NCI-H82 treated with DMSO at 0.1 percent for 48 hours (cell line): ENCODE measurements at regions not wholly inside any gene's neighbourhood (a gene's known extent, or its start where the extent isn't known, plus 50 kb on each side); places are given as distances from the start of the nearest gene placed in this dataset.

Experiments used
- DNase-seq: peaks from one replicate; lab custom pipeline; 2025; ENCODE audit not compliant: unreplicated experiment; lab: John Stamatoyannopoulos, UW

DNA sequence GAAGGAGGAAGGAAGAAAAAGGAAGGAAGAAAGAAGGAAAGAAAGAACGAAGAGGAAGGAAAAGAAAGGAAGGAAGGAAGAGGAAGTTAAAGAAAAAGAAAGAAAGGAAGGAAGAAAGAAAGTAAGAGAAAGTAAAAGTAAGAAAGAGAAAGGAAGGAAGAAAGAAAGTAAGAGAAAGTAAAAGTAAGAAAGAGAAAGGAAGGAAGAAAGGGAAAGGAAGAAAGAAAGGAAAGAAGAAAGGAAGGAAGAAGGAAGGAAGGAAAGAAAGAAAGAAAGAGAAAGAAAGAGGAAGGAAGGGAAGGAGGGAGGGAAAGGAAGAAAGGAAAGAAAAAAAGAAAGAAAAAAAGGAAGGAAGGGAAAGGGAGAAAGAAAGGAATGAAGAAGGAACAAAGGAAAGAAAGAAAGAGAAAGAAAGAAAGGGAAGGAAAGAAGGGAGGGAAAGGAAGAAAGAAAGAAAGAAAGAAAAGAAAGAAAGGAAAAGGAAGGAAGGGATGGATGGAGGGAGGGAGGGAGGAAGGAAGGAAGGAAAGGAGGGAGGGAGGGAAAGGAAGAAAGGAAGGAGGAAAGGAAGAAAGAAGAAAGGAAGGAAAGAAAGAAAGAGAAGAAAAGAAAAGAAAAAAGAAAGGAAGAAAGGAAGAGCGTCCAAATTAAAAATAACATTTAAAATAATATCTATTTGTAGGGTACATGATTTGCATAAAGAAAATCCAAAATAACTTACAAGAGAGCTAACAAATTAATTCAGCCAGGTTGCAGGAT lies 827.9 kb downstream of the TSN start:
- no peak for DNase-seq

DNA sequence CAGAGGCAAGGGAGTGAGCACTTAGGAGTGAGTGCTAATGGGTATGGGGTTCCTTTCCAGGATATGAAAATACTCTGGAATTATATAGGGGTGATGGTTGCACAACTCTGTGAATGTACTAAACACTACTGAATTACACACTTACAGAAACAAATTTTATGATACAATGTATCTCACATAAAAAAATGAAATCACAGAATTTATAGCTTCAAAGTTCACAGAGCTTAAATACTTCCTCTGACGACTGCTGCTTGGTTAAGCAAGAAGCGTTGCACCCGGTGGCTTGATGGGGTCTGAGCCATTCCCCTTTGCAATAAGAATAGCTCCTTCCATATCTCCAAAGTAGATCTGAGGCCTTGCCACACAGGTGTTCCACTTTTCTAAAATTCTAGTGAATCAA lies 835.1 kb downstream of the TSN start:
- no peak for DNase-seq

DNA sequence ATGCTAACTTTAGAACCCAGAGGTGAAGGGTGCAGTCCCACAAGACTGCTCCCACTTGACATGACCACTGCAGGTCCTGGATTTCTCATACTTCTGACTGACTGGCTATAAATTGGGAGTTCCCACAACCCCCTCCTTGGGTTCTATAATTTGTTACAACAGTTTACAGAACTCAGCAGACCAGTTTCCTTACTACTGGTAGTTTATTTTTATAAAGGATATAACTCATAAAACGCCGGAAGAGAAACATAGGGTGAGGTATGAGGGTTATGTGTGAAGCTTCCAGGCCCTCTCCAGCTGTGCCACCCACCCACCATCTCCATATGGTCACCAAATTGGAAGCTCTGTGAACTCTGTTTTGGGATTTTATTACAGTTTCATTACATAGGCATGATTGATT lies 839.6 kb downstream of the TSN start:
- DNase-seq = no peak

DNA sequence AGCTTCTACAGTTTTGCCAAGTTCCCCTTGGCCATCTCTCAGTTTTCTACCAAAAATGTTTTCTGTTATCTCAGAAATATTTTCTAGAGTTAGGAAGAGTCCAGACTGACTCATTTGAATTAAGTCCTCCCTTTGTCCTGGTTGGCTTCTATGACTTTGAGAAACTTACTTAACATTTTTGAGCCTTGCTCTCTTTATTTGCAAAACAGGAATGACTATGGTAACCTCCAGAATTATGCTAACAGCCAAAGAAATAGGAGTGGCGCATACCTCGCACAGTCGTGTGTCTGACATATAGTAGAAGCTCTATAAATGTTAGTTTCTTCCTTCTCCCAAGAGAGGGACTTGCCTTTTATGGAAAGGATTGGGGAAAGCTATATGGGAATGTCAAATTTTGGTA lies 841.1 kb downstream of the TSN start:
- DNase-seq = no peak

GRCh38 chr2:122598784-122599183 lies 843.3 kb downstream of the TSN start:
- no peak for DNase-seq

- DNase-seq = no peak
Observed at GRCh38 chr2:122610948-122611609, 855.6 kb downstream of the TSN start.

DNA sequence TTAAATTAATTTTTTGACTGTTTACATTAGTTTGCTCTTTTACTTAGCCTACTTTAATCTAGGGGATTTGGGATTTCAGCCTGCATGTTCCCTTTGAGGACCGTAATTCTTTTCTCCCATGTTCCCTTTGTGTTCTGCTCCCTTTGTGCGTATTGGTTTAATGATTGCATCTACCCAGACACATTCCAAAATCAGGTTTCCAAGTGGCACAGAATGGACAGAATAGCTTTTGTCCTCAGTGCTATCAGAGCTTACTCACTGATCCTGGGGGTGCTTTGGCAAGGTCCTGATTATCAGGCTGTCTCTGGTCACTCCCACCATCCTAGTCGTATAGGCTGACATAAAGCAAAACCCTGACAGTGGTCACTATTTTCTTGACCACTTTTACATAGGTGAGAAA lies 867.5 kb downstream of the TSN start:
- DNase-seq = no peak

DNA sequence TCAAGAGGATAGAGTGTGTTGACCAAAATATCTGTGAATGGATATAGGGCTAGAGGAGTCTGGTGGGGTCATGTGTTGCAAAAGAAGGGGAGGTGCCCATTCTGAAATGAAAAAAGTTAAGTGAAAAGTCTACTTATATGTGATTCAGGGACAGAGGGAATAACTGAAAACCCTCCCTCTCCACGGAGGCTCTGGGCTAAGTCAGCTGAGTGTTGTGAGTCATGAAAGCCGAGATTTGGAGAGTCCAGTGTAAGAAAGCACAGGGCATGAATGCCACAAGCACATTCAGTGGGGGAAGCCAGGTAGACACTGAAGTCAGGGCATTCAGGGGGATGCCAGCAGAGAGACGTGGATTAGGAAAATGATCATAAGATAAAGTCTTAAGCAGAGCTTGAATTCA lies 871.9 kb downstream of the TSN start:
- no peak for DNase-seq

GRCh38 chr2:122634256-122634655 lies 878.8 kb downstream of the TSN start:
- no peak for DNase-seq

- DNase-seq = no peak
Observed at GRCh38 chr2:122634920-122635319, 879.5 kb downstream of the TSN start.

GRCh38 chr2:122635686-122636085 lies 880.2 kb downstream of the TSN start:
- DNase-seq = no peak

DNA sequence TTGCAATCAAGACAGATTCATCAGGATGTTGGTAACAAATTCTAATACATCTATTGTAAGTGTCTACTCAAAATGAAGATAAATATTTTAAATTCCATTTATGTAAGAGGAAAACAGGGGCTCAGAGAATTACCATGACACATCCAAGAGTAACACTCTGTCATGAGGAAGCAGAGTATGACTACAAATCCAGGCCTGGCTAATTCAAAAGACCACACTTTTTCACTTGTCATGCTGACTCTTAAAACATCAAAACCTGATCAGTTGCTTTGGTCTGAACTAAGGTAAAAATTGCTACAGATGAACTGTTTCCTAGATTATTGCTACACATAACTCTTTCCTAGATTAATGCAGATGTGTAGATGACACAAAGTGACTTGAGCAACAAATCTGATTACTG lies 880.6 kb downstream of the TSN start:
- DNase-seq = no peak

DNA sequence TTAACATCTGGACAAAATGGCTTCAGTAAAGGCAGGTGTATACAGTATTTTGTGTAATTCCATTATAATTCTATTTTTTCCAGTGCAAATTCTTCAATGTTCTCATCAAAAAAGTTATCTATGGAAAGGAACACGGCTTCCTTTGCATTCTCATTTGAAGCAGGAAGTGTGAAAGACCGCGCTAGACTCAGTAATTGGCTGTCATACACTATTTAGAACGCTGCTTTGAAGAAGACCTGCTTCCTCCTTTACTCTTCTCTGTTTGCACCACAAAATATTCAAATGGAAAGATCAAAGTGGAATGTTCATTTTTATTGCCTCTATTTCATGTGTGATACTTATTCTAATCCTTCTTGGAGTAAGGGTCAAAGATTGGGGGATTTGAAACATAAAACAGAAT lies 883.7 kb downstream of the TSN start:
- no peak for DNase-seq

DNA sequence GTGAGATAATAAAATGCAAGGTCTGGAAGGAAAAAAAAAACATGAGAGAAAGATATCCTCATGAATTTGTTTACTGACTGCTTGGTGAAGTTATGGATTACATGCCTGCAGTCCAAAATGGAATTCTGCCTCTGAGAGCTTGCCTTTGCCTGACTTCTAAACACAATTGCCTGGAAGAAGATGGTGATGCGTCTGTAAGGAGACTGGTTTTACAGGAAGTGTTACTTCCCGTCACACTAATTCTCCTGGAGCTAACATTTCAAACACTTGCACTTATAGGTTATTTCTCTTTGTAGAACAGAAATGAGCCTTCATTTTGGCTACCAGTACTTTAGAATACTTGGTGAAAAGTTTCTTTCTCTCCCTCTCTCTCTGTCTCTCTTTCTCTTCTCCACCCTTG lies 884.3 kb downstream of the TSN start:
- DNase-seq = no peak

GRCh38 chr2:122643725-122644329 lies 888.4 kb downstream of the TSN start:
- no peak for DNase-seq

DNA sequence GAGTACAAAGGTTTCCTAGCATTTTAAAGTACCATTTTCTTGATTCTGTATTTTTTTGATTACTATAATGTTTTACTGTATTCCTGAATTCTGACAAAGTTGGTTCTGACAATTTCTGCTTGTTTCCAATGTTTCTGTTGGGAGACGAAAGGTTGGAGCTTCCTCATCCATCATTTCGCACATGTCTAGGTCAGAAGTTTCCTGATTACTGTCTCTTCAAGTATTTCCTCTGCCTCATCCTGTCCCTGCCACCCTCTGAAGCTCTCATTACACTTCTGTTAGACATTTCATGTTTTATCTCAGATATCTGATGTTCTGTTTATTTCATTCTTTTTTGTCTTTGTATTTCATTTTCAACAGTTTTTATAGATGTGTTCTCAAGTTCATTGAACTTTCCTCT lies 895.8 kb downstream of the TSN start:
- no peak for DNase-seq

DNA sequence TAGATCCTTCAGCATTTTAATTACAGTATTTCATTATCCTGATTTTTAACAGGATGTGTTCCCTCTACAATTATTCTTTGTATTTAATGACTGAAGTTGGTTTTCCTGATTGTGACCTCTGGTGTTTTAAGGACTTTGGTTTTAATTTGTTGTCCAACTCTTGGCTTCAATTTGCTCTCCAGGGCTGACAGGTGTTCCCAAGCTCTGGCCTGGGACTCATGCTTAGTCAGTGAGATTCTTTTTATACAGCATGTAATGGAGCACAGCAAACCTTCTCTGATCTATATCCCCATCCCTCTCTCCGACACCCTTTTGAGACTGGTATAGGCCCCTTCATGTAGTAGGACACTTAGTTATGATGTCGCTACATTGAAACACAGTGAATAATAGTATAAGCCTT lies 896.3 kb downstream of the TSN start:
- no peak for DNase-seq

GRCh38 chr2:122652670-122653069 lies 897.2 kb downstream of the TSN start:
- no peak for DNase-seq

DNA sequence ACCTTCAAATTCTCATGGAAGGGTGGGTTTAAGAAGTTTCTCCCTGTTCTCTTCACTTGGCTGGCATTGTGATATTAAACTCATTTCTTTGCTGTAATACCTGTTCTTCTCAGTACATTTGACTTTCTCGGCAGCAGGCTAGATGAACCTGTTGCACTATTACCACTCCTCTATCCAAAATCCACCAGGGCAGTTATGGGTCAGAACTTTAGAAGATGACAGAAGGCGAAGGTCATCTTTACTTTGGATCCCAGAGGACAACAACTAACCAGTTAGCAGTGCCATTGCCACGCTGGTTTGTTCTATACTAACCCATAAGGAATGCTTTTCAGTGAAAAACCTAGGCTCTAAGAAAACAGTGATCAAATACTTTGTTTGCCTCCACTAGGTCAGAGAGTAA lies 901.0 kb downstream of the TSN start:
- no peak for DNase-seq

- no peak for DNase-seq
Observed at GRCh38 chr2:122660786-122661634, 905.6 kb downstream of the TSN start.

GRCh38 chr2:122663620-122664019 lies 908.2 kb downstream of the TSN start:
- DNase-seq = no peak

GRCh38 chr2:122669627-122670026 lies 914.2 kb downstream of the TSN start:
- no peak for DNase-seq
